Retinal pigment epithelial cell (primary cell): ENCODE measurements at regions not wholly inside any gene's neighbourhood (a gene's known extent, or its start where the extent isn't known, plus 50 kb on each side); places are given as distances from the start of the nearest gene placed in this dataset.
"Not testable (repeated sequence)": the region's sequence is repeated elsewhere in the genome, so short reads cannot be mapped to it uniquely, and the experiment has no call there.

ENCODE experiments used
- DNase-seq: peaks from one replicate; pipeline ENCODE4 v3.0.0-alpha.2; 2010; ENCODE audit warnings: low read depth
- H3K4me3 ChIP-seq: 2 replicates; pipeline ENCODE4 v1.5.1; 2011; ENCODE audit warnings: mild to moderate bottlenecking, low read length, control low read depth, moderate library complexity
- TF ChIP-seq, protein P1 (sequence below): conservative IDR thresholded peaks from 2 replicates; pipeline ENCODE4 v1.5.1; 2011; ENCODE audit warnings: low read depth, low read length, control low read depth, inconsistent platforms

DNA sequence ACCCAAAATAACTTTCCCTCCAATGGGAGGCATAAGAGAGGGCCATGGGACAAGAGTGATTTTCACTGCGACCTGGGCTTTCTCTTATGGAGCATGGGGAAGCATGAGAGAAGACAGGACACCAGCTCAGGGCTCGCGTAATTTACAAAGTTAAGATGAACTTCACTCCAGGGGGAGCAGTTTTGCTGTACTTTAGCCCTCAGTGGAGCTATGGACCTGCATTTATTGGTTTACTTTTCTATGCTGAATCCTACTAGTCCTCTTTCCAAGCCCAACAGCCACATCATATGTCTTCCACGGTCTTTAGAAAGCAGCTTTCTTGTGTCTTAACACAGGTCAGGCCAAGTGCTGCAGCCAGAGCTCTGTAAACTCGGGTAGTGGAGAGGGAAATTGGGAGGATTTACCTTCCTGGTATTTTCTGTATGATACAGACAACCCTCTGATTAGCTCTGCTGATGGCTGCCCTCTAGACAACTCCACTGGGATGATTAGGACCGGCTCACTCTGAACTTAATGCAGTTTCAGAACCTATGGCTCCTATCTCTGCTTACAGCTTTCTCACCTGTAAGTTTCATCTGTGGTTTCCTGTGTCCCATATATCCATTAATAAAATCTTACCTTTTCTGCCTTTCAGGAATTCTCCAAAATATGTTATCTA, 581.0 kb upstream of the RORB start:
- peak; percentile 3 for DNase-seq
- TF ChIP-seq, protein P1, sequence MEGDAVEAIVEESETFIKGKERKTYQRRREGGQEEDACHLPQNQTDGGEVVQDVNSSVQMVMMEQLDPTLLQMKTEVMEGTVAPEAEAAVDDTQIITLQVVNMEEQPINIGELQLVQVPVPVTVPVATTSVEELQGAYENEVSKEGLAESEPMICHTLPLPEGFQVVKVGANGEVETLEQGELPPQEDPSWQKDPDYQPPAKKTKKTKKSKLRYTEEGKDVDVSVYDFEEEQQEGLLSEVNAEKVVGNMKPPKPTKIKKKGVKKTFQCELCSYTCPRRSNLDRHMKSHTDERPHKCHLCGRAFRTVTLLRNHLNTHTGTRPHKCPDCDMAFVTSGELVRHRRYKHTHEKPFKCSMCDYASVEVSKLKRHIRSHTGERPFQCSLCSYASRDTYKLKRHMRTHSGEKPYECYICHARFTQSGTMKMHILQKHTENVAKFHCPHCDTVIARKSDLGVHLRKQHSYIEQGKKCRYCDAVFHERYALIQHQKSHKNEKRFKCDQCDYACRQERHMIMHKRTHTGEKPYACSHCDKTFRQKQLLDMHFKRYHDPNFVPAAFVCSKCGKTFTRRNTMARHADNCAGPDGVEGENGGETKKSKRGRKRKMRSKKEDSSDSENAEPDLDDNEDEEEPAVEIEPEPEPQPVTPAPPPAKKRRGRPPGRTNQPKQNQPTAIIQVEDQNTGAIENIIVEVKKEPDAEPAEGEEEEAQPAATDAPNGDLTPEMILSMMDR = peak; percentile 58

DNA sequence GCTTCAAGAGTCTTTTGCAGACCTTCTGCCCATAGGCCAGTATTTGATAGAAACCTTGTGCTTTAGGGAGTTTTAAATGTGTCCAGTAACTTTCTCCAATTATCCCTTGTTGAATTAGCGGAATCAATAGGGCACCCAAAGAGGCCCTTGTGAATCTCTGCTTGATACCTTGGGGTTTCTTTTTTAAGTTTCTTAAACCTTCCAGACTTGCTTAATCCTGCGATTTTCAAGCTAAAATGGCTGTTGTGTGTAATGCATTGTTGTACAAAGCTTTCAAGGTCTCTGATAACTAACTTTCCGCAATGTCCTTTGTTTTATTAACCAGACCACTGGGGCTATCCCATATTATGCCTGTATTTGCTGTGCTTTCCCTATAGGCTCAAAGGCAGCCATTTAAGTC, 577.4 kb upstream of the RORB start:
- H3K4me3 ChIP-seq = no peak overlapping the region
- TF ChIP-seq, protein P1 = no peak
- no peak for DNase-seq

More for the DNA sequence above, 581.0 kb upstream of the RORB start:
- H3K4me3 ChIP-seq = no peak overlapping the region

DNA sequence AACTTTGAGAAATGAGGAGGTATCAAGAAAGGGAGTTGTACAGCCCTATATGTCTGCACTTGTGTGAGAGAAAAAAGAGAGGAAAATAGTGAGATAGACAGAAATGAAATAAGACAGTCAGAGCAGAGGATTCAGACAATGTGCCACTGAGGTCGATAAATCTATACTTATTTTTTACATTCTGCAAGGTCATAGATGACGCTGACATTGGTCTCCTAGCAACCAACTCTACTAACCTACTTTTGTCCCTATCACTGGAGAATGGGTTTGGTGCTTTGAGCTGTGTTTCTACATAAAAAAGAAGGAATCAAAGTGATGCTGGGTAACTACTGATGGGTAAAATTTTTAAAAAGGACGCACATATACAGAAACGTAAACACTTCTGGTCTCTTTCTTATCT, 573.3 kb upstream of the RORB start:
- no peak for DNase-seq
- no peak overlapping the region for H3K4me3 ChIP-seq

DNA sequence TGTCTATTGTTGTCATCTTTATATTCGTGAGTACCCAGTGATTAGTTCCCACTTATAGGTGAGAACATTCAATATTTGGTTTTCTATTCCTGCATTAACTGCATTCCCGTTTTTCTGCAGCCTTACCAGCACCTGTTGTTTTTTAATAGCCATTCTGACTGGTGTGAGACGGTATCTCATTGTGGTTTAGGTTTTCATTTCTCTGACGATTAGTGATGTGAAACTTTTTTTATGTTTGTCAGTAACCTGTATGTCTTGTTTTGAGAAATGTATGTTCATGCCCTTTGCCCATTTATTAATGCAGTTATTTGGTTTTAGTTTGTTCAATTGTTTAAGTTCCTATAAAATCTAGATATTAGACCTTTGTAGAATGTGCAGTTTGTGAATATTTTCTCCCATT, 546.0 kb upstream of the RORB start:
- TF ChIP-seq, protein P1 = no peak
- no peak overlapping the region for H3K4me3 ChIP-seq
- no peak for DNase-seq

More for the DNA sequence above, 573.3 kb upstream of the RORB start:
- TF ChIP-seq, protein P1 = no peak

DNA sequence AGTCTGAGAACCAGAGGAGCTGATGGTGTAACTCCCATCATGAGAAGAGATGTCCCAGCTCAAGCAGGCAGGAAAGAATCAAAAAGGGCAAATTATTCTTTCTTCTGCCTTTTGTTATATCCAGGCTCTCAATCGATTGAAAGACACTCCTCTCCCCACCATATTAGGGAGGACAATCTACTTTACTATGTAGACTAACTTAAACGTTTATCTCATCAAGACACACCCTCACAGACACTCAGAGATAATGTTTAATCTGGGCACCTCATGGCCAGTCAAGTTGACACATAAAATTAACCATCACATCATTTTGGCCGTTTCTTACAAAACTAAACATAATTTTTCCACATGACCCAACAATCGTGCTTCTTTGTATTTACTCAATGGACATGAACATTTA, 534.3 kb upstream of the RORB start:
- H3K4me3 ChIP-seq = no peak overlapping the region
- TF ChIP-seq, protein P1 = no peak
- no peak for DNase-seq

DNA sequence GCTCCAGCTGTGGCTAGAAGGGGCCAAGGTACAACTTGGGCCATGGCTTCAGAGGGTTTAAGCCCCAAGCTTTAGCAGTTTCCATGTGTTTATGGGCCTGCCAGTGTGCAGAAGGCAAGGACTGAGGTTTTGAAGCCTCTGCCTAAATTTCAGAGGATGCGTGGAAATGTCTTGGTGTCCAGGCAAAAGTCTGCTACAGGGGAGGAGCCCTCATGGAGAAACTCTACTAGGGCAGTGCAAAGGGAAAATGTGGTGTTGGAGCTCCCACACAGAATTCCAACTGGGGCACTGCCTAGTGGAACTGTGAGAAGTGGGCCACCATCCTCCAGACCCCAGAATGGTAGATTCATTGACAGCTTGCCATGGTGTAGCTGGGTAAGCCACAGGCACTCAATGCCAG, 527.2 kb upstream of the RORB start:
- no peak for DNase-seq
- TF ChIP-seq, protein P1 = no peak
- no peak overlapping the region for H3K4me3 ChIP-seq

DNA sequence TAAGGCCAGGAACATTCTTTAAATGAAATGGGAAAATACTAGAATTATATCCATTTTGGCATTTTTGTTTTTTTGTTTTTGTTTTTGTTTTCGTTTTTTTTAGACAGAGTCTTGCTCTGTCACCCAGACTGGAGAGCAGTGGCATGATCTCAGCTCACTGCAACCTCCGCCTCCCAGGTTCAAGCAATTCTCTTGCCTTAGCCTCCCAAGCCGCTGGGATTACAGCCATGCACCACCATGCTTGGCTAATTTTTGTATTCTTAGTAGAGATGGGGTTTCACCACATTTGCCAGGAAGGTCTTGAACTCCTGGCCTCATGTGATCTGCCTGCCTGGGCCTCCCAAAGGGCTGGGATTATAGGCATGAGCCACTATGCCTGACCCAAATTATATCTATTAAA, 520.7 kb upstream of the RORB start:
- not testable (repeated sequence) for H3K4me3 ChIP-seq, DNase-seq
